ENCODE measurements at regions not wholly inside any gene's neighbourhood (a gene's known extent, or its start where the extent isn't known, plus 50 kb on each side); places are given as distances from the start of the nearest gene placed in this dataset.
"Not testable (repeated sequence)": the region's sequence is repeated elsewhere in the genome, so short reads cannot be mapped to it uniquely, and the experiment has no call there.

- DNase-seq = no peak
These were observed 126.4 kb downstream of the DUSP6 start for GRCh38 chr12:89225808-89226411.

- peak; percentile 65 for DNase-seq
These were observed 126.9 kb downstream of the DUSP6 start for GRCh38 chr12:89225401-89225800.

GRCh38 chr12:89222580-89222979 lies 129.7 kb downstream of the DUSP6 start:
- not testable (repeated sequence) for DNase-seq

GRCh38 chr12:89217472-89217871 lies 134.8 kb downstream of the DUSP6 start:
- DNase-seq = no peak

- DNase-seq = no peak
These were observed 135.9 kb downstream of the DUSP6 start for GRCh38 chr12:89216211-89216952.

- DNase-seq = no peak
These were observed 137.1 kb downstream of the DUSP6 start for GRCh38 chr12:89215196-89215595.

GRCh38 chr12:89213747-89214146 lies 138.6 kb downstream of the DUSP6 start:
- no peak for DNase-seq

- no peak for DNase-seq
These were observed 139.2 kb downstream of the DUSP6 start for GRCh38 chr12:89213139-89213538.

- no peak for DNase-seq
These were observed 139.9 kb downstream of the DUSP6 start for GRCh38 chr12:89212339-89212771.

GRCh38 chr12:89211456-89211855 lies 140.8 kb downstream of the DUSP6 start:
- no peak for DNase-seq

- no peak for DNase-seq
These were observed 142.0 kb downstream of the DUSP6 start for GRCh38 chr12:89210277-89210676.

- no peak for DNase-seq
These were observed 143.6 kb downstream of the DUSP6 start for GRCh38 chr12:89208661-89209096.

GRCh38 chr12:89206390-89206789 lies 145.9 kb downstream of the DUSP6 start:
- DNase-seq = no peak

GRCh38 chr12:89205517-89205916 lies 146.8 kb downstream of the DUSP6 start:
- DNase-seq = no peak

- no peak for DNase-seq
These were observed 149.2 kb downstream of the DUSP6 start for GRCh38 chr12:89203144-89203543.

- no peak for DNase-seq
These were observed 152.1 kb downstream of the DUSP6 start for GRCh38 chr12:89200217-89200616.

GRCh38 chr12:89195470-89195869 lies 156.8 kb downstream of the DUSP6 start:
- no peak for DNase-seq

- no peak for DNase-seq
These were observed 157.6 kb downstream of the DUSP6 start for GRCh38 chr12:89194683-89195082.

- no peak for DNase-seq
These were observed 159.9 kb downstream of the DUSP6 start for GRCh38 chr12:89192429-89192828.

- DNase-seq = not testable (repeated sequence)
These were observed 160.7 kb downstream of the DUSP6 start for GRCh38 chr12:89191597-89191996.

GRCh38 chr12:89189448-89189847 lies 162.9 kb downstream of the DUSP6 start:
- no peak for DNase-seq

GRCh38 chr12:89187507-89187906 lies 164.8 kb downstream of the DUSP6 start:
- no peak for DNase-seq

- no peak for DNase-seq
These were observed 166.4 kb downstream of the DUSP6 start for GRCh38 chr12:89185889-89186288.

- no peak for DNase-seq
These were observed 167.1 kb downstream of the DUSP6 start for GRCh38 chr12:89185181-89185580.
